Inferior parietal cortex (tissue), 1 donor: ENCODE measurements at regions not wholly inside any gene's neighbourhood (a gene's known extent, or its start where the extent isn't known, plus 50 kb on each side); places are given as distances from the start of the nearest gene placed in this dataset.

Source experiments
- DNase-seq: peaks from one replicate; pipeline ENCODE4 v3.0.0-alpha.2; 2016; ENCODE audit errors: extremely low spot score

- no peak for DNase-seq
Measured at GRCh38 chr6:48818052-48818412, 645.0 kb downstream of the MMUT start.

DNA sequence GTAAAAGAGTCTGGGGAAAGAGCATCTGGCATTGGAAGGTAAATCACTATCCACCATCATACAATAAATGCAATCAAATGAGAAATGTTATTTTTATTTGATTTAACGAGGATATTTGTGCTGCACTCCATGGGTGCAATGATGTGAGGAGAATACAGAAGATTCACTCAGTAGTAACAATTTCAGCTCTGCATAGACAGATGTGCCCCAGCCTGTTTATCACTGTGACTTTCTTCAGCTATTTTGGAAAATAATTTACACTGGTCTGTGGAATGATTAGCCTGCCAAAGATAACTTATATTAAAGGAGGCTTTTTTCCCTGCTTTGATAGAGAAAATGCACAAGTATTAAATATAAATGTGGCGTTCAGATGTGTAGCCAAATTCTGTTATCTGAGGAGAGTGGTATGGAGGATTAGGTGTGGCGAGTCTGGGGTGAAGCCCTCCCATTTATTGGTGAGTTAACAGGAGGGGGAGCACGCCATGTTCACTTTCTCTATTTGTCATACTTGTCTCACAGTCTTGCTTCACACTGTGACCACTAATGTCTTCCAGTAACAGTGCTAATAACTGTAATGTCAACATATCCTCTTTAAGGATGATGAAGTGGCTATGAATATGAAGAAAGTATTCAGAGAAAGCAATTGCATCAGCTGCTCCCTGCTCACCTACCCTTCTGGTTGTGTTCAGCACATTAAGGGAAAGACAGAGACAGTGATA is 645.6 kb downstream of the MMUT start:
- DNase-seq, result no peak

GRCh38 chr6:48814957-48815356 is 648.1 kb downstream of the MMUT start:
- DNase-seq, result no peak

GRCh38 chr6:48813836-48814235 is 649.2 kb downstream of the MMUT start:
- DNase-seq, result no peak

- DNase-seq, result no peak
Measured at GRCh38 chr6:48809700-48810099, 653.4 kb downstream of the MMUT start.

DNA sequence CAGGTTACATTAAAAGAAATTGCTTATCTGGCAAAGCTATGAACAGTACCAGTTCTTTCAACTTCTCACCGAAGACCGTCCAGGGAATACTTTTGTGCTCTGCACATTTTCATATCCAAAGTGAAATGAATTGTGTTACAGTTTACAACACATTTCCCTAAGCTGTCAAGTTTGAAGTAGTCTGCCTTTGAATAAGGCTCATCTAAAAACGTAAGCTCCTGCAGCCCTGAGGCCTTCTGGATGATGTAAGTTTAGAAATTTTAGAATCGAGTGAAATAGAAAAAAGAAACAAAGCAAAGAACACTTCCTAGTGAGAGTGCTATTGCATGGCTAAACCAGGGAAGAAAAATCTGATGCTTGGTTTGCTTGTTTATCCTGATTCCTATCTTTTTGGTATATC is 653.8 kb downstream of the MMUT start:
- no peak for DNase-seq

DNA sequence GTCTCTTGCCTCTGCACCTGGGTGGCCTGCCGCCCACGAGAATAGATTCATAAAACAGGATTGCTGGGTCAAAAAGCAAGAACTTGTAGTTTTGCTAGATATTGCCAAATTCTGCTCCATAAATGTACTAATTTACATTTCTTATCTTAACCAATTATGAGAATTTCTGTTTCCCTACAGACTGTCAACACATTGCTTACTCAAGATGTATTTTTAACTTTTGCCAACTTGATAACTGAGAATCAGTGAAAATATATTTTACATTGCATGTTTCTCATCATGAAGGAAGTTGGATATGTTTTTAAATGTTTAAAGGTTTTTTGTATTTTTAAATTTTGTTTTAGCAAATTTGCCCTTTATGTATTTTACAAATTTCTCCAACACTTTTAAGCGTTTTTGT is 664.8 kb downstream of the MMUT start:
- no peak for DNase-seq

DNA sequence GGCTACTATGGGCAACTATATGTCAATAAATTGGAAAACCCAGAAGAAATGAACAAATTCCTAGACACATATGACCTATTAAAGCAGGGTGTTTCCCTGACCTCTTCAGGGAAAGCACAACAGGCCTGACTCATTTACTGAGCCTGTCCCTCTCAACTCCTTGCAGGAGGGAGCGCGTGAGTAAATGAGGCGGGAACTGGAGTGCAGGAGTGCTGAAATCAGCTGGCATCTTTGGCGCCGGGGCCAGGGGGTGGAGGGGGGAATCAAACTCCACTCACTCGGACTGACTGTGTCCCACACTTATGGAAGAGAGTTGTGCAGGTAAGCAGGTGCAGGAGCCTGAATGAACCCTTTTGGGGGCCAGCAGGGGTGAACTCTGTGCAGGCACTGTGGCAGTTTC is 671.2 kb upstream of the PTCHD4 start:
- DNase-seq, result no peak

DNA sequence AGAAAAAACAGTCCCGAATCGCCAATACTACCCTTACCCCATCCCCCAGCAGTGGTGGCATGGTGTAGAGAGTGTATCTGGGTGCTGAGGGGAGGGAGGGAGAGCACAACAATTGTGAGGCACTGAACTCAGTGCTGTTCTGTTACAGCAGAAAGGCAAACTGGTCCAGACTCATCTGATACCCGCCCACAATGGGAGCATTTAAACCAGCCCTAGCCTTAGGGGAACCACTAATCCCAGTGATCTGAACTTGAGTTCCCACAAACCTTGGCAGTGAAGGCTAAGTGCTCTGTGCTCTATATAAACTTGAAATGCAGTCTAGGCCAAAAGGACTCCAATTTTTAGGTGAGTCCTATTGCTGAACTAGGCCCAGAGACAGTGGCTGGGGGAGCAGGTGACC is 666.4 kb upstream of the PTCHD4 start:
- DNase-seq, result no peak

DNA sequence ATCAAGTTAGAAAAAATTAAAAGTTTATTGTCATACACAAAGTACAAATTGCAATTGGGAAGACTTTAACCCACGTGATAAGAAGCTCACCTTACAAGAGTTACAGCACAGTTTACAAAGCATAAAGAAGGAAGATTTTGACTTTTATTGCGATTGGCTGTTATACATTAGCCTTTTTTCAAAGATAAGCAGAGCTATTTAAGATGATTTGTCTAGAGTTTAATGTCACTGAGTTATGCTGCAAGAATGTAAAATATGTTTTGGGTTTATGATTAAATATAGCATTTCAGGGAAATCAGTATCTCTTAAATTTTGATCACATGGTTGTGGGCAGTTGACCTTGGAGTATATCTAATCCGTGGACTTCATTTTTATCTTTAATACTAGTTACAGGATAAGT is 664.2 kb upstream of the PTCHD4 start:
- no peak for DNase-seq

DNA sequence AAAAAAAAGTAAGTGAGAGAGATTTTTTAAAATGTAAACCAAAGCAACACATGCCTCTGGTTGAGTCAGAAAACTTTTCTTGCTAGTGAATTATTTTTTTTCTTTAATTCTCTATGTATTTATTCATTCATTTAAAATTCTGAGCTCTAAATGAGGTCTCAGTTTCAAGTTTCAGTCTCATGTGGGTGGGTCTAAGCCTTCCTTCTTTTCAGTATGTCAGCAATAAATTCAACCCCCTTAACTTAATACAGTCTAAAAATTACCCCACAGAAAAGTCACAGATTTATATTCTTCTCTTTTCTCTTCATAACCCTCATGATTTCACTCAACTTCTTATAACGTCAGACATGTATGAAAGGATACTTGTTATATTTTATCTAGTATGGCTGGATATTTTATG is 663.3 kb upstream of the PTCHD4 start:
- DNase-seq, result no peak

DNA sequence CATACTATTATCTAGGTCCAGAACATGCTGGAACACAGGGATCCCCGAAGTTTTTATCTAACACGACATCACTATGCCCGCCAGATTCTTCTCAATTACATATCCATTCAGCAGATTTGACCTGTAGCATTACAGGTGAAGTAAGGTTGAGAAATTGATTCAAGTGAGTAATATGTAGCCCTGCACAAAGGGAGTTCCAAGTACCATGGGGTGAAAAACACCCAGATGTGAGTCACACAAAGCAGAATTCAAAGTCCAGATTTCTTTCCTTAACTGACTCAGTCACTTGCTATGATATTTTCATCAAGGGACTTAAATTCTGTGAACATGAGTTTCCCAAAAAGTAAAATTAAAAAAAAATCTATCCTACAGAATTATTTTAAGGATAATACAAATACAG is 655.4 kb upstream of the PTCHD4 start:
- no peak for DNase-seq

DNA sequence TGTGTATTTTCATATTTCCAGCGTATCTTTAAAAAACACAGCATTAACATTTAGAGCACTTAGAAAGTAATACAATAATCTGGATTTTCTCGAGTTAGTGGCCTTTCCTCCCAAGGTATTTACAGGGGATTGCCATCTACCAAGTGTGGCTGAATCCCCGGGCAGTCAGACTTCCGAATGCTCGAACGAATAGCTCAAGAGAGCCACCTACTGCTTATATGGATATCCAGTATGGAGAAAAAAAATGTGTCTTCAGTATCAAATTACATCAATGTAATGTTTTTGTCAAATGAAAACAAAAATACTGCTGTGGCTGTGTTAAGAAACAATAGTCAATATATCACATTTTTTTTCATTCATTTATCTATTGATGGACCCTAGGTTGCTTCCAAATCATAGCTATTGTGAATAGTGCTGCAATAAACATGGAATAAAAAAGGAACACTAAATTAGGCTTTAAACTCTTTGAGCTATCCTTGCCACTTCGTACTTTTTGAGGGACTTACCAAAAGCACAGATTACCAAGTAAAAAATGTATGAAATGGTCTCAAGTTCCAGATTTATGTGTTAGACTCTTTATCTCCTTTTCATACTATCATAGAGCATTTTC is 654.5 kb upstream of the PTCHD4 start:
- peak; percentile 64 for DNase-seq

DNA sequence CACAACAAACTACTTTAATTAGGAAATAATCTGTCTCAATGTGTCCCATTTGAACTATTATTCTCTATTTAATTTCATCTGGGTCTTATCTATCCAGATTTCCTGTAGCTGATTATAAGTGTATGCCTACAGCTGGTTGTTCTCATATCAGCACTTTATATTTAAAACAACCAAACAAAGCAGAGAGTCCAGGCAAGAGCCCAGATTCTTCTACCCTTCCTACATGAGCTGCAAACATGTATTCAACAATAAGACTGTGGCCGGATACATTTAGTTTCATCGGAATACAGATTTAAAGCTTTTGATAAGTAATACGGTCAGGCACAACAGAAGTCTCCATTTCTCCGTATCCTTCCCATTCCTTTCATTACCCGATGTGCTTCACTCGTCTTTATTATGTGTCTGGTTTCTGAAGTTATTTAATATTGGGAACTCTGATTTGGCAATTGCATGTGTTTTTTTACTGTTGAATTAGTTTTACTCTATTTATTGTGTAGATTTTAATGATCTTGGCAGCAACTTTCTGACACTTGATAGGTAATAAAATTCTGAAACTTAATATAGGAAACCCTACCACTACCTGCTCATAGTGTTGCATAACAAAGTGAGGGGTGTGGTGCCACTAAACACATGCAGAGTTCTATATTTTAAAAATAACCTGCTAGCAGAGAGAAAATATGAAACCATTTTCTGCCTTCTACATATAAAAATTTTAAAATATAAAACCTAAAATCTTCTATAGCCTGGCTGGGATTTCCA is 653.5 kb upstream of the PTCHD4 start:
- no peak for DNase-seq

GRCh38 chr6:48757661-48758060 is 646.7 kb upstream of the PTCHD4 start:
- no peak for DNase-seq

- no peak for DNase-seq
Measured at GRCh38 chr6:48755315-48755714, 644.3 kb upstream of the PTCHD4 start.

DNA sequence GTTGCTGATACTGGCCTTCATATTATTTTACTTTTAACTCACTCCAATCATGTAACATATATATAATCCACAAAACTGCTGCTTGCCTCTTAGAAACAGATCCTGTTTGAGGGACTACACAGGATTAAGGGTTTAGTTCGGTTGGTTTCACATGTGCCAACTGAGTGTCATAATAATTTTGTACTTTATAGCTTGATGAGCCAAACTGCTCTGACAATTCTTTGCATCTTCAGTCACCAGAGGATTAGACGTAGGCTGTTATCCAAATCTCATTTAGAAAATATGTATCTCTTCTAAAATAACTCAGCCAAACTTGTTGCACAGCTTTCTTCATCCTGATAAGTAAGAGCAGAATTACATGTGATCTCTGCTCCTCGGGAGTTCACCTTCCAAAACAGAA is 643.6 kb upstream of the PTCHD4 start:
- no peak for DNase-seq

DNA sequence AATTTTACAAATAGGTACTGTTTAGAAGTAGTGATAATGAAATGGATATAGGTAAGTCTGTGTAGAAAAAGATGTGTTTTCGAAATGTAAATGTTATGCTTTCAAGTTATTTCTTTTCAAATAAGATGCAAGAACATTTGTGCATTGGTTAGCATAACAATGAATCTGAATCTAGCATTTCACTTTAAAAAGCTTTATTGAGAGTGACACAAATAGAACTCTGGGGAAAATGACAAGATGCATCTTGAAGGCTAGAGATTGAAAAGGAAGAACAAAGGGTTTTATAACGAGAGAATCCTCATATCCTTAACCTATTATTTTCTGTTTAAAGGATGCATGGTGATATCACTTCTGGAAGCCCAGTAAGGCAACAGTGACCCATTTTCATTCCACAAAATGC is 639.9 kb upstream of the PTCHD4 start:
- DNase-seq, result no peak

GRCh38 chr6:48747471-48747870 is 636.5 kb upstream of the PTCHD4 start:
- no peak for DNase-seq

GRCh38 chr6:48747040-48747439 is 636.0 kb upstream of the PTCHD4 start:
- no peak for DNase-seq

DNA sequence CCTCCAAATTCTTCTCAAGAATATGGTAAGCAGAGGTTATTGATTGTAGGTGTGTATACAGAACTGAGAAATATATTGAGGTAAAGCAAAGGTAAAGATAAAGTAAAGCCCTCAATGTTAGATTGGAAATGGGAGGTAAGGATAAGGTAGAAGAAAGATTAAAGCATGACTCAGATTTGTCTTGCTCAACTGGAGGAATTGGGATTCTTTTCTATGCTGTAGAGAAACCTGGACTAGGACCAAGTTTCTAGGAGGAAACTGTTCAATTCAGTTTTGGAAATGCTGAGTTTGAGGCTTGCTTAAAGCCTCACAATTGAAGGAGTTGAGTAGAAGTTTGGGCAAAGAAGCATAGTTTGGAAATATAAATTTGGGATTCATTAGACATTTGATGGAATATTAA is 634.0 kb upstream of the PTCHD4 start:
- no peak for DNase-seq

DNA sequence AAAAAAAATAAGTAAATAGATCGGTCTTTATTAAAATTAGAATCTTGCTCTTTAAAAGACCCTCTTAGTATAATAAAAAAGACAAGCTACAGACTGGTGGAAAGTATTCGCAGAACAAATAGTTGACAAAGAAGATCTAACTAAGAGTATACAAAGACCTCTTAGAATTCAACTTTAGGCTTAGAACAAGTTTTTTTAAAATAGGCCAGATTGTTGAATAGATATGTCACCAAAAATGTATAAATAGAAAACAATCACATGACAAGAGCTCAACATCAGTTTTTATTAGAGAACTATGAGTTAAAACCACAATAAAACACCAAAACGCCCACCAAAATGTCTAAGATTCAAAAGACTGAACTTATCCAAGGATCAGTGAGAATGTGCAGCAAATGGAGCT is 632.7 kb upstream of the PTCHD4 start:
- DNase-seq, result no peak

- DNase-seq, result no peak
Measured at GRCh38 chr6:48736501-48737206, 625.7 kb upstream of the PTCHD4 start.
